Hepatocyte (in vitro differentiated cells): ENCODE measurements at regions not wholly inside any gene's neighbourhood (a gene's known extent, or its start where the extent isn't known, plus 50 kb on each side); places are given as distances from the start of the nearest gene placed in this dataset.

Experiments used
- DNase-seq: peaks from one replicate; pipeline ENCODE4 v3.0.0-alpha.2; 2016; ENCODE audit warnings: low spot score
- H2AFZ ChIP-seq: fragments of 200-600 bp; sonication (generic); 2 replicates; pipeline ENCODE4 v1.6.0; 2016; ENCODE audit warnings: antibody characterized with exemption, mild to moderate bottlenecking
- H3K27ac ChIP-seq: fragments of 200-600 bp; sonication (generic); 2 replicates; pipeline ENCODE4 v1.5.1; 2016; ENCODE audit warnings: mild to moderate bottlenecking
- H3K27me3 ChIP-seq: fragments of 200-600 bp; sonication (generic); 2 replicates; pipeline ENCODE4 v1.6.1; 2016
- H3K36me3 ChIP-seq: fragments of 200-600 bp; sonication (generic); replicated peaks from 2 replicates; pipeline ENCODE4 v1.5.1; 2016; ENCODE audit warnings: low read depth; ENCODE audit not compliant: insufficient read depth
- H3K4me1 ChIP-seq: fragments of 200-600 bp; sonication (generic); 2 replicates; pipeline ENCODE4 v1.5.1; 2016; ENCODE audit warnings: mild to moderate bottlenecking, moderate library complexity; ENCODE audit not compliant: insufficient read depth
- H3K4me2 ChIP-seq: fragments of 200-600 bp; sonication (generic); 2 replicates; pipeline ENCODE4 v1.6.0; 2016
- H3K4me3 ChIP-seq: fragments of 200-600 bp; sonication (generic); 2 replicates; pipeline ENCODE4 v1.5.1; 2016; ENCODE audit warnings: mild to moderate bottlenecking
- H3K79me2 ChIP-seq: fragments of 200-600 bp; sonication (generic); 2 replicates; pipeline ENCODE4 v1.6.0; 2017; ENCODE audit warnings: mild to moderate bottlenecking
- H3K9me2 ChIP-seq: fragments of 200-600 bp; sonication (generic); replicated peaks from 2 replicates; pipeline ENCODE4 v1.6.0; 2017; ENCODE audit warnings: mild to moderate bottlenecking; ENCODE audit not compliant: insufficient read depth
- H3K9me3 ChIP-seq: fragments of 200-600 bp; sonication (generic); 2 replicates; pipeline ENCODE4 v1.5.1; 2016; ENCODE audit warnings: low read depth, mild to moderate bottlenecking
- H4K20me1 ChIP-seq: fragments of 200-600 bp; sonication (generic); 2 replicates; pipeline ENCODE4 v1.6.0; 2016; ENCODE audit warnings: mild to moderate bottlenecking; ENCODE audit not compliant: insufficient read depth, poor library complexity, severe bottlenecking
- EZH2 ChIP-seq: fragments of 200-600 bp; sonication (generic); IDR thresholded peaks from 2 replicates; pipeline ENCODE4 v1.6.1; 2016; ENCODE audit warnings: antibody characterized with exemption, mild to moderate bottlenecking, borderline replicate concordance
- EZH2phosphoT487 ChIP-seq: fragments of 200-600 bp; sonication (generic); IDR thresholded peaks from one replicate; pipeline ENCODE4 v1.6.1; 2018; ENCODE audit warnings: antibody characterized with exemption, mild to moderate bottlenecking, low read depth, moderate library complexity; ENCODE audit not compliant: unreplicated experiment, severe bottlenecking
- WGBS: methylation state at CpG from one replicate; pipeline ENCODE4 v1.1.6; 2016; ENCODE audit warnings: low lambda C conversion rate; ENCODE audit errors: missing lambda C conversion rate; 5-methylcytosine and 5-hydroxymethylcytosine counted together
- TF ChIP-seq, protein P1 (sequence below): fragments of 200-600 bp; sonication (generic); IDR thresholded peaks from 2 replicates; pipeline ENCODE4 v1.5.1; 2016; ENCODE audit warnings: antibody characterized with exemption, mild to moderate bottlenecking; ENCODE audit not compliant: poor library complexity

DNA sequence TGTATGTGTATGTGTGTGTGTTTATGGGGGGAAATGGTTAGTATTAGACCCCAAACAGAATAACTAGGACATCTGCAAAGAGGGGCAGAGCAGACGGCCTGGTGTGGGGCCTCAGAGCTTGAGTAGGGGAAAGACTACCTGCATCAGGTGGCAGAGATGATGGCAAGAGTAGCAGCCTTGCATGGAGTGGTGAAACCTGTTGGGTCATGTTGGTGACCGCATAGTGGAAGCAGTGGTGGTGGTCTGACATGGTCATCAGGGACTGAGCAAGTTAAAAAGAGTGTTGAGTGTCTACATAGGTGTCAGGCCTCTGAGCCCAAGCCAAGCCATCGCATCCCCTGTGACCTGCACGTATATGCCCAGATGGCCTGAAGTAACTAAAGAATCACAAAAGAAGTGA lies 153.2 kb downstream of the FGF10 start:
- no peaks in the 10 kb centered on the region for H3K36me3 ChIP-seq
- no peaks in the 10 kb centered on the region for H3K79me2 ChIP-seq
- no peak for TF ChIP-seq EZH2phosphoT487
- TF ChIP-seq, protein P1, sequence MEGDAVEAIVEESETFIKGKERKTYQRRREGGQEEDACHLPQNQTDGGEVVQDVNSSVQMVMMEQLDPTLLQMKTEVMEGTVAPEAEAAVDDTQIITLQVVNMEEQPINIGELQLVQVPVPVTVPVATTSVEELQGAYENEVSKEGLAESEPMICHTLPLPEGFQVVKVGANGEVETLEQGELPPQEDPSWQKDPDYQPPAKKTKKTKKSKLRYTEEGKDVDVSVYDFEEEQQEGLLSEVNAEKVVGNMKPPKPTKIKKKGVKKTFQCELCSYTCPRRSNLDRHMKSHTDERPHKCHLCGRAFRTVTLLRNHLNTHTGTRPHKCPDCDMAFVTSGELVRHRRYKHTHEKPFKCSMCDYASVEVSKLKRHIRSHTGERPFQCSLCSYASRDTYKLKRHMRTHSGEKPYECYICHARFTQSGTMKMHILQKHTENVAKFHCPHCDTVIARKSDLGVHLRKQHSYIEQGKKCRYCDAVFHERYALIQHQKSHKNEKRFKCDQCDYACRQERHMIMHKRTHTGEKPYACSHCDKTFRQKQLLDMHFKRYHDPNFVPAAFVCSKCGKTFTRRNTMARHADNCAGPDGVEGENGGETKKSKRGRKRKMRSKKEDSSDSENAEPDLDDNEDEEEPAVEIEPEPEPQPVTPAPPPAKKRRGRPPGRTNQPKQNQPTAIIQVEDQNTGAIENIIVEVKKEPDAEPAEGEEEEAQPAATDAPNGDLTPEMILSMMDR: no peak
- TF ChIP-seq EZH2: no peak
- H4K20me1 ChIP-seq: no peaks in the 10 kb centered on the region
- no peak overlapping the region for H3K4me2 ChIP-seq
- no peak overlapping the region for H3K4me3 ChIP-seq
- DNase-seq: no peak
- WGBS: 90% methylated on average over 4 of the region's 4 CpGs
- no peaks in the 10 kb centered on the region for H3K4me1 ChIP-seq
- H3K9me2 ChIP-seq: no peaks in the 10 kb centered on the region
- no peaks in the 10 kb centered on the region for H3K9me3 ChIP-seq
- H3K27me3 ChIP-seq: no peaks in the 10 kb centered on the region
- no peak overlapping the region for H3K27ac ChIP-seq
- no peak overlapping the region for H2AFZ ChIP-seq

GRCh38 chr5:44233691-44234090 lies 155.5 kb downstream of the FGF10 start:
- Histone ChIP-seq H4K20me1 (no peaks in the 10 kb centered on the region), H3K4me3 (no peak overlapping the region), H3K27me3 (no peaks in the 10 kb centered on the region), H3K4me2 (no peak overlapping the region), H3K27ac (no peak overlapping the region), H2AFZ (no peak overlapping the region), H3K79me2 (no peaks in the 10 kb centered on the region), H3K9me3 (no peaks in the 10 kb centered on the region), H3K36me3 (no peaks in the 10 kb centered on the region), H3K4me1 (no peaks in the 10 kb centered on the region), H3K9me2 (no peaks in the 10 kb centered on the region)
- no peak for DNase-seq
- WGBS: 70% methylated on average over 2 of the region's 2 CpGs
- TF ChIP-seq, protein P1: no peak
- TF ChIP-seq EZH2phosphoT487: no peak
- TF ChIP-seq EZH2: no peak

GRCh38 chr5:44225231-44226160 lies 163.7 kb downstream of the FGF10 start:
- Histone ChIP-seq H3K9me2 (no peaks in the 10 kb centered on the region), H3K4me3 (no peak overlapping the region), H3K4me1 (no peaks in the 10 kb centered on the region), H3K36me3 (no peaks in the 10 kb centered on the region), H3K27ac (no peak overlapping the region), H3K79me2 (no peaks in the 10 kb centered on the region), H2AFZ (no peak overlapping the region), H3K27me3 (no peaks in the 10 kb centered on the region), H3K4me2 (no peak overlapping the region), H3K9me3 (no peaks in the 10 kb centered on the region), H4K20me1 (no peaks in the 10 kb centered on the region)
- DNase-seq: no peak
- WGBS: 76% methylated on average over 8 of the region's 8 CpGs
- TF ChIP-seq EZH2phosphoT487 (no peak), EZH2 (no peak)
- TF ChIP-seq, protein P1: no peak
